ENCODE measurements at regions not wholly inside any gene's neighbourhood (a gene's known extent, or its start where the extent isn't known, plus 50 kb on each side); places are given as distances from the start of the nearest gene placed in this dataset.

- H2AFZ ChIP-seq (ENCODE audit: insufficient read depth, low read depth, low read length, poor library complexity, severe bottlenecking), result no peak overlapping the region
- no peaks in the 10 kb centered on the region for H4K20me1 ChIP-seq (ENCODE audit: control insufficient read depth, insufficient read depth, low read length, poor library complexity, severe bottlenecking)
- no CpG with 5 or more reads among the region's 3 CpGs for WGBS (ENCODE audit: insufficient coverage)
- no peak for DNase-seq
- TF ChIP-seq CTCF (IDR thresholded peaks at IDR 0.05), result no peak
- no peak for TF ChIP-seq EZH2 (IDR thresholded peaks at IDR 0.05; ENCODE audit: borderline replicate concordance, insufficient read depth, low read depth, low read length, poor library complexity, severe bottlenecking)
- intact Hi-C loops (cut with micrococcal nuclease), result no loop called here
- H3K4me3 ChIP-seq (ENCODE audit: control extremely low read depth in 1 of 5, extremely low read depth in 1 of 5, insufficient read depth in 1 of 5, low read depth in 2 of 5, low read length in 4 of 5), result no peak overlapping the region
- Mint-ChIP-seq H3K4me3 (no peak overlapping the region), H3K27ac (no peak overlapping the region), H3K4me1 (peaks cover 2% of the 10 kb centered on the region), H3K27me3 (no peaks in the 10 kb centered on the region), H3K9me3 (ENCODE audit: insufficient read depth) (peaks cover 2% of the 10 kb centered on the region)
- peaks cover 0 to 2% (median 1%) of the 10 kb centered on the region in 3 donors for H3K9me3 ChIP-seq (ENCODE audit: control extremely low read depth in 1 of 3, control insufficient read depth in 2 of 3, insufficient read depth in 1 of 3, low read length in 2 of 3)
- ChIA-PET CTCF (interaction anchor here (0.7 kb wide), 2 partner anchors 82 to 1168 kb away, joined by 3 to 7 read pairs; no protein-coding TSS in a partner anchor), POLR2A (no interaction called here)
- H3K4me1 ChIP-seq (ENCODE audit: control insufficient read depth in 2 of 2, insufficient read depth in 2 of 2, low read length in 2 of 2), result no peaks in the 10 kb centered on the region
- no peak overlapping the region for H3K9ac ChIP-seq (ENCODE audit: low read length)
- no peaks in the 10 kb centered on the region for H3K79me2 ChIP-seq (ENCODE audit: control insufficient read depth, insufficient read depth, low read length)
- H3K4me2 ChIP-seq (replicated peaks; ENCODE audit: low read depth, low read length, poor library complexity, severe bottlenecking), result no peak overlapping the region
- no peaks in the 10 kb centered on the region for H3K27me3 ChIP-seq (replicated peaks in 1 of 4; ENCODE audit: control extremely low read depth in 1 of 4, control insufficient read depth in 3 of 4, insufficient read depth in 4 of 4, low read length in 3 of 4)
- ATAC-seq (ENCODE audit: low read depth), result no peak
- H3K27ac ChIP-seq (ENCODE audit: low read length in 2 of 2), result no peak overlapping the region
- no peaks in the 10 kb centered on the region for H3K36me3 ChIP-seq (replicated peaks in 1 of 2; ENCODE audit: control extremely low read depth in 1 of 2, control insufficient read depth in 1 of 2, extremely low read depth in 1 of 2, insufficient read depth in 2 of 2, low read length in 1 of 2)
Measured at GRCh38 chr5:91266184-91266705, 116.9 kb downstream of the ARRDC3 start.

- Mint-ChIP-seq H3K27ac (no peak overlapping the region), H3K4me3 (no peak overlapping the region), H3K9me3 (ENCODE audit: insufficient read depth) (peaks cover 2% of the 10 kb centered on the region), H3K27me3 (no peaks in the 10 kb centered on the region), H3K4me1 (peaks cover 2% of the 10 kb centered on the region)
- Histone ChIP-seq H3K27ac (ENCODE audit: low read length in 2 of 2) (no peak overlapping the region), H3K4me1 (ENCODE audit: control insufficient read depth in 2 of 2, insufficient read depth in 2 of 2, low read length in 2 of 2) (no peaks in the 10 kb centered on the region), H3K9ac (ENCODE audit: low read length) (no peak overlapping the region), H3K36me3 (replicated peaks in 1 of 2; ENCODE audit: control extremely low read depth in 1 of 2, control insufficient read depth in 1 of 2, extremely low read depth in 1 of 2, insufficient read depth in 2 of 2, low read length in 1 of 2) (no peaks in the 10 kb centered on the region), H3K4me3 (ENCODE audit: control extremely low read depth in 1 of 5, extremely low read depth in 1 of 5, insufficient read depth in 1 of 5, low read depth in 2 of 5, low read length in 4 of 5) (no peak overlapping the region), H3K9me3 (ENCODE audit: control extremely low read depth in 1 of 3, control insufficient read depth in 2 of 3, insufficient read depth in 1 of 3, low read length in 2 of 3) (peaks cover 0 to 2% (median 1%) of the 10 kb centered on the region in 3 donors), H3K79me2 (ENCODE audit: control insufficient read depth, insufficient read depth, low read length) (no peaks in the 10 kb centered on the region), H4K20me1 (ENCODE audit: control insufficient read depth, insufficient read depth, low read length, poor library complexity, severe bottlenecking) (no peaks in the 10 kb centered on the region), H3K4me2 (replicated peaks; ENCODE audit: low read depth, low read length, poor library complexity, severe bottlenecking) (no peak overlapping the region), H2AFZ (ENCODE audit: insufficient read depth, low read depth, low read length, poor library complexity, severe bottlenecking) (no peak overlapping the region), H3K27me3 (replicated peaks in 1 of 4; ENCODE audit: control extremely low read depth in 1 of 4, control insufficient read depth in 3 of 4, insufficient read depth in 4 of 4, low read length in 3 of 4) (no peaks in the 10 kb centered on the region)
- intact Hi-C loops (cut with micrococcal nuclease), result no loop called here
- TF ChIP-seq EZH2 (IDR thresholded peaks at IDR 0.05; ENCODE audit: borderline replicate concordance, insufficient read depth, low read depth, low read length, poor library complexity, severe bottlenecking), result no peak
- TF ChIP-seq CTCF (IDR thresholded peaks at IDR 0.05), result no peak
- ChIA-PET POLR2A (no interaction called here), CTCF (no interaction called here)
- DNase-seq (no peak), ATAC-seq (ENCODE audit: low read depth) (no peak)
Measured at GRCh38 chr5:91264311-91265051, 118.6 kb downstream of the ARRDC3 start.
